AG09309 (cell line): ENCODE measurements at regions not wholly inside any gene's neighbourhood (a gene's known extent, or its start where the extent isn't known, plus 50 kb on each side); places are given as distances from the start of the nearest gene placed in this dataset.

Experiments
- DNase-seq: peaks from one replicate; pipeline ENCODE4 v3.0.0-alpha.2; 2010; ENCODE audit warnings: low read depth
- H3K4me3 ChIP-seq: 2 replicates; pipeline ENCODE4 v1.5.1; 2011; ENCODE audit warnings: mild to moderate bottlenecking, low read depth, low read length, moderate library complexity; ENCODE audit not compliant: control insufficient read depth
- CTCF ChIP-seq: IDR thresholded peaks from 2 replicates; pipeline ENCODE4 v1.5.1; 2011; ENCODE audit warnings: mild to moderate bottlenecking, low read depth, low read length, inconsistent platforms; ENCODE audit not compliant: insufficient read depth, control insufficient read depth; ENCODE audit errors: missing control alignments

- H3K4me3 ChIP-seq, result no peak overlapping the region
- DNase-seq, result peak; percentile 33
- no peak for TF ChIP-seq CTCF
These were observed 51.2 kb upstream of the THRB start for GRCh38 chr3:24545887-24546286.

GRCh38 chr3:24548278-24548677 lies 53.6 kb upstream of the THRB start:
- DNase-seq, result no peak
- TF ChIP-seq CTCF, result no peak
- no peak overlapping the region for H3K4me3 ChIP-seq

GRCh38 chr3:24550588-24550987 lies 55.9 kb upstream of the THRB start:
- H3K4me3 ChIP-seq, result no peak overlapping the region
- no peak for TF ChIP-seq CTCF
- no peak for DNase-seq

GRCh38 chr3:24551626-24552025 lies 57.0 kb upstream of the THRB start:
- no peak for DNase-seq
- no peak overlapping the region for H3K4me3 ChIP-seq
- no peak for TF ChIP-seq CTCF

GRCh38 chr3:24562895-24563294 lies 68.2 kb upstream of the THRB start:
- no peak for DNase-seq
- H3K4me3 ChIP-seq, result no peak overlapping the region
- no peak for TF ChIP-seq CTCF

GRCh38 chr3:24565053-24565452 lies 70.4 kb upstream of the THRB start:
- no peak for TF ChIP-seq CTCF
- no peak for DNase-seq
- H3K4me3 ChIP-seq, result no peak overlapping the region

- no peak for DNase-seq
- TF ChIP-seq CTCF, result no peak
- no peak overlapping the region for H3K4me3 ChIP-seq
These were observed 71.0 kb upstream of the THRB start for GRCh38 chr3:24565656-24566055.
